Activated T-helper 1 cell treated with anti-CD3 and anti-CD28 coated beads, Interleukin-12 subunit alpha, Interleukin-12 subunit beta, Interleukin-2, Interleukin-4 antibody, amounts not matched to agents 30 ng/mL and 10 ng/mL and 1 ng/mL, durations not matched to agents 14 hours and 24 hours and 36 hours (primary cell): ENCODE measurements at regions not wholly inside any gene's neighbourhood (a gene's known extent, or its start where the extent isn't known, plus 50 kb on each side); places are given as distances from the start of the nearest gene placed in this dataset.

Experiments used
- DNase-seq: peaks from one replicate; pipeline ENCODE4 v3.0.0; 2021; ENCODE audit warnings: low spot score
- H3K27ac Mint-ChIP-seq: one replicate; pipeline ENCODE4 v1.8.0; 2021; ENCODE audit warnings: mild to moderate bottlenecking, mixed read lengths
- H3K27me3 Mint-ChIP-seq: one replicate; pipeline ENCODE4 v1.8.0; 2022; ENCODE audit warnings: mild to moderate bottlenecking, moderate library complexity, mixed read lengths; ENCODE audit not compliant: insufficient read depth
- H3K36me3 Mint-ChIP-seq: one replicate; pipeline ENCODE4 v1.8.0; 2021; ENCODE audit warnings: low read depth, mixed read lengths
- H3K4me1 Mint-ChIP-seq: one replicate; pipeline ENCODE4 v1.8.0; 2021; ENCODE audit warnings: low read depth, mixed read lengths
- H3K4me3 Mint-ChIP-seq: one replicate; pipeline ENCODE4 v1.8.0; 2021; ENCODE audit warnings: mild to moderate bottlenecking, moderate library complexity, mixed read lengths
- H3K9me3 Mint-ChIP-seq: one replicate; pipeline ENCODE4 v1.8.0; 2021; ENCODE audit warnings: mixed read lengths
- intact Hi-C: fragments of 100-400 bp; cut with micrococcal nuclease; formaldehyde crosslinking; loops from one replicate; pipeline ENCODE4 v1.15.1; 2024

- Mint-ChIP-seq H3K36me3 (no peaks in the 10 kb centered on the region), H3K9me3 (peaks cover 3% of the 10 kb centered on the region), H3K4me1 (no peaks in the 10 kb centered on the region), H3K27ac (no peak overlapping the region), H3K27me3 (no peaks in the 10 kb centered on the region), H3K4me3 (no peak overlapping the region)
- intact Hi-C loops: no loop called here
- DNase-seq: no peak
These were observed 1146.3 kb downstream of the MAT2B start for GRCh38 chr5:164651546-164652275.

- no peak for DNase-seq
- Mint-ChIP-seq H3K4me3 (no peak overlapping the region), H3K9me3 (peaks cover 3% of the 10 kb centered on the region), H3K36me3 (no peaks in the 10 kb centered on the region), H3K27ac (no peak overlapping the region), H3K4me1 (no peaks in the 10 kb centered on the region), H3K27me3 (no peaks in the 10 kb centered on the region)
- intact Hi-C loops: no loop called here
These were observed 1146.8 kb downstream of the MAT2B start for GRCh38 chr5:164652276-164652660.

- H3K36me3 Mint-ChIP-seq: no peaks in the 10 kb centered on the region
- no peaks in the 10 kb centered on the region for H3K9me3 Mint-ChIP-seq
- DNase-seq: no peak
- H3K4me1 Mint-ChIP-seq: no peaks in the 10 kb centered on the region
- intact Hi-C loops: no loop called here
- no peak overlapping the region for H3K4me3 Mint-ChIP-seq
- no peak overlapping the region for H3K27ac Mint-ChIP-seq
- H3K27me3 Mint-ChIP-seq: no peaks in the 10 kb centered on the region
These were observed 1158.0 kb downstream of the MAT2B start for GRCh38 chr5:164663198-164663989.

- intact Hi-C loops: loop anchor here (10.0 kb wide), 1 partner anchor 1107 kb away; no protein-coding TSS in a partner anchor
These were observed 1166.2 kb downstream of the MAT2B start for GRCh38 chr5:164671640-164672039.

GRCh38 chr5:164672205-164672604 lies 1166.8 kb downstream of the MAT2B start:
- H3K27me3 Mint-ChIP-seq: no peaks in the 10 kb centered on the region
- H3K36me3 Mint-ChIP-seq: no peaks in the 10 kb centered on the region
- H3K9me3 Mint-ChIP-seq: no peaks in the 10 kb centered on the region
- no peak for DNase-seq
- H3K4me1 Mint-ChIP-seq: no peaks in the 10 kb centered on the region
- H3K27ac Mint-ChIP-seq: no peak overlapping the region
- no peak overlapping the region for H3K4me3 Mint-ChIP-seq
- intact Hi-C loops: loop anchor here (10.0 kb wide), 1 partner anchor 1107 kb away; no protein-coding TSS in a partner anchor

More at GRCh38 chr5:164671640-164672039, 1166.2 kb downstream of the MAT2B start:
- H3K27me3 Mint-ChIP-seq: no peaks in the 10 kb centered on the region
- H3K4me3 Mint-ChIP-seq: no peak overlapping the region
- no peaks in the 10 kb centered on the region for H3K9me3 Mint-ChIP-seq
- H3K4me1 Mint-ChIP-seq: no peaks in the 10 kb centered on the region
- H3K27ac Mint-ChIP-seq: no peak overlapping the region
- DNase-seq: no peak
- H3K36me3 Mint-ChIP-seq: no peaks in the 10 kb centered on the region

- intact Hi-C loops: loop anchor here (10.0 kb wide), 1 partner anchor 1108 kb away; no protein-coding TSS in a partner anchor
- no peak overlapping the region for H3K27ac Mint-ChIP-seq
- H3K36me3 Mint-ChIP-seq: no peaks in the 10 kb centered on the region
- H3K9me3 Mint-ChIP-seq: no peaks in the 10 kb centered on the region
- no peaks in the 10 kb centered on the region for H3K27me3 Mint-ChIP-seq
- no peaks in the 10 kb centered on the region for H3K4me1 Mint-ChIP-seq
- no peak for DNase-seq
- no peak overlapping the region for H3K4me3 Mint-ChIP-seq
These were observed 1167.7 kb downstream of the MAT2B start for GRCh38 chr5:164672931-164673694.

GRCh38 chr5:164679461-164679860 lies 1174.0 kb downstream of the MAT2B start:
- Mint-ChIP-seq H3K4me3 (no peak overlapping the region), H3K4me1 (no peaks in the 10 kb centered on the region), H3K36me3 (no peaks in the 10 kb centered on the region), H3K27me3 (no peaks in the 10 kb centered on the region), H3K9me3 (no peaks in the 10 kb centered on the region), H3K27ac (no peak overlapping the region)
- intact Hi-C loops: loop anchor here (10.0 kb wide), 1 partner anchor 1115 kb away; no protein-coding TSS in a partner anchor
- no peak for DNase-seq

GRCh38 chr5:164680216-164680615 lies 1174.8 kb downstream of the MAT2B start:
- DNase-seq: no peak
- Mint-ChIP-seq H3K36me3 (no peaks in the 10 kb centered on the region), H3K27ac (no peak overlapping the region), H3K4me1 (no peaks in the 10 kb centered on the region), H3K27me3 (no peaks in the 10 kb centered on the region), H3K9me3 (no peaks in the 10 kb centered on the region), H3K4me3 (no peak overlapping the region)
- intact Hi-C loops: no loop called here

- intact Hi-C loops: no loop called here
- no peaks in the 10 kb centered on the region for H3K27me3 Mint-ChIP-seq
- H3K36me3 Mint-ChIP-seq: no peaks in the 10 kb centered on the region
These were observed 1175.5 kb downstream of the MAT2B start for GRCh38 chr5:164680812-164681520.

GRCh38 chr5:164687391-164687790 lies 1182.0 kb downstream of the MAT2B start:
- intact Hi-C loops: no loop called here
- DNase-seq: no peak
- H3K9me3 Mint-ChIP-seq: no peaks in the 10 kb centered on the region
- no peak overlapping the region for H3K4me3 Mint-ChIP-seq
- H3K27ac Mint-ChIP-seq: no peak overlapping the region
- H3K27me3 Mint-ChIP-seq: no peaks in the 10 kb centered on the region
- H3K36me3 Mint-ChIP-seq: no peaks in the 10 kb centered on the region
- no peaks in the 10 kb centered on the region for H3K4me1 Mint-ChIP-seq

More at GRCh38 chr5:164680812-164681520, 1175.5 kb downstream of the MAT2B start:
- no peak for DNase-seq
- Mint-ChIP-seq H3K4me3 (no peak overlapping the region), H3K27ac (no peak overlapping the region), H3K4me1 (no peaks in the 10 kb centered on the region), H3K9me3 (no peaks in the 10 kb centered on the region)

GRCh38 chr5:164688437-164688836 lies 1183.0 kb downstream of the MAT2B start:
- intact Hi-C loops: no loop called here
- H3K9me3 Mint-ChIP-seq: no peaks in the 10 kb centered on the region

GRCh38 chr5:164708831-164709230 lies 1203.4 kb downstream of the MAT2B start:
- intact Hi-C loops: no loop called here
- no peaks in the 10 kb centered on the region for H3K4me1 Mint-ChIP-seq
- DNase-seq: no peak
- no peaks in the 10 kb centered on the region for H3K36me3 Mint-ChIP-seq
- H3K27ac Mint-ChIP-seq: no peak overlapping the region
- no peaks in the 10 kb centered on the region for H3K9me3 Mint-ChIP-seq
- H3K4me3 Mint-ChIP-seq: no peak overlapping the region
- no peaks in the 10 kb centered on the region for H3K27me3 Mint-ChIP-seq

More at GRCh38 chr5:164688437-164688836, 1183.0 kb downstream of the MAT2B start:
- no peak overlapping the region for H3K4me3 Mint-ChIP-seq
- H3K4me1 Mint-ChIP-seq: no peaks in the 10 kb centered on the region
- no peaks in the 10 kb centered on the region for H3K27me3 Mint-ChIP-seq
- no peaks in the 10 kb centered on the region for H3K36me3 Mint-ChIP-seq
- no peak overlapping the region for H3K27ac Mint-ChIP-seq
- no peak for DNase-seq
